Neural progenitor cell (in vitro differentiated cells): ENCODE measurements at regions not wholly inside any gene's neighbourhood (a gene's known extent, or its start where the extent isn't known, plus 50 kb on each side); places are given as distances from the start of the nearest gene placed in this dataset.
A peak's percentile ranks its signal among the peaks of the same experiment; 100 is the strongest.

Source experiments
- DNase-seq: peaks from one replicate; pipeline ENCODE4 v3.0.0-alpha.2; 2016; ENCODE audit warnings: low spot score
- H2AFZ ChIP-seq: fragments of 200-600 bp; sonication (generic); replicated peaks from 2 replicates; pipeline ENCODE4 v1.6.1; 2016; ENCODE audit warnings: antibody characterized with exemption
- H3F3A ChIP-seq: fragments of 200-600 bp; sonication (generic); 2 replicates; pipeline ENCODE4 v1.6.1; 2016; ENCODE audit warnings: antibody characterized with exemption, low read depth
- H3K27ac ChIP-seq: fragments of 200-600 bp; sonication (generic); 2 replicates; pipeline ENCODE4 v1.5.1; 2016; ENCODE audit warnings: mild to moderate bottlenecking
- H3K27me3 ChIP-seq: fragments of 200-600 bp; sonication (generic); 2 replicates; pipeline ENCODE4 v1.6.1; 2016; ENCODE audit warnings: mild to moderate bottlenecking, moderate library complexity
- H3K36me3 ChIP-seq: fragments of 200-600 bp; sonication (generic); 2 replicates; pipeline ENCODE4 v1.5.1; 2016
- H3K4me1 ChIP-seq: fragments of 200-600 bp; sonication (generic); 2 replicates; pipeline ENCODE4 v1.6.1; 2016; ENCODE audit warnings: mixed run types
- H3K4me2 ChIP-seq: fragments of 200-600 bp; sonication (generic); 2 replicates; pipeline ENCODE4 v1.6.1; 2016
- H3K4me3 ChIP-seq: fragments of 200-600 bp; sonication (generic); 2 replicates; pipeline ENCODE4 v1.5.1; 2016
- H3K79me2 ChIP-seq: fragments of 200-600 bp; sonication (generic); 2 replicates; pipeline ENCODE4 v1.6.1; 2016; ENCODE audit warnings: low read depth
- H3K9ac ChIP-seq: fragments of 200-600 bp; sonication (generic); 2 replicates; pipeline ENCODE4 v1.6.1; 2016
- H3K9me3 ChIP-seq: fragments of 200-600 bp; sonication (generic); 2 replicates; pipeline ENCODE4 v1.5.1; 2016; ENCODE audit warnings: low read depth
- H4K20me1 ChIP-seq: fragments of 200-600 bp; sonication (generic); 2 replicates; pipeline ENCODE4 v1.6.1; 2016; ENCODE audit warnings: low read depth
- H3K27ac Mint-ChIP-seq: 3 replicates; pipeline ENCODE4 v1.8.0; 2021; ENCODE audit warnings: mixed read lengths
- H3K27me3 Mint-ChIP-seq: 2 replicates; pipeline ENCODE4 v1.8.0; 2022; ENCODE audit warnings: low read depth, mild to moderate bottlenecking, inconsistent platforms, moderate library complexity, mixed read lengths; ENCODE audit not compliant: insufficient read depth
- H3K36me3 Mint-ChIP-seq: 3 replicates; pipeline ENCODE4 v1.8.0; 2021; ENCODE audit warnings: mixed read lengths
- H3K4me1 Mint-ChIP-seq: 3 replicates; pipeline ENCODE4 v1.8.0; 2021; ENCODE audit warnings: mixed read lengths
- H3K4me3 Mint-ChIP-seq: 3 replicates; pipeline ENCODE4 v1.8.0; 2021; ENCODE audit warnings: mild to moderate bottlenecking, moderate library complexity, mixed read lengths
- H3K9me3 Mint-ChIP-seq: 3 replicates; pipeline ENCODE4 v1.8.0; 2020; ENCODE audit warnings: mixed read lengths
- CTCF ChIP-seq: fragments of 200-600 bp; sonication (generic); IDR thresholded peaks from 2 replicates; pipeline ENCODE4 v1.5.1; 2017; ENCODE audit warnings: antibody characterized with exemption, mild to moderate bottlenecking
- EZH2 ChIP-seq: fragments of 200-600 bp; sonication (generic); IDR thresholded peaks from 2 replicates; pipeline ENCODE4 v1.6.1; 2017; ENCODE audit warnings: antibody characterized with exemption, mild to moderate bottlenecking, moderate library complexity
- EZH2phosphoT487 ChIP-seq: fragments of 200-600 bp; sonication (generic); IDR thresholded peaks from 2 replicates; pipeline ENCODE4 v1.6.1; 2017; ENCODE audit warnings: antibody characterized with exemption

GRCh38 chr18:61079714-61080113, 253.5 kb upstream of the CDH20 start:
- no peaks in the 10 kb centered on the region for H3K9me3 ChIP-seq
- no peaks in the 10 kb centered on the region for H3K79me2 ChIP-seq
- DNase-seq: no peak
- H3K36me3 Mint-ChIP-seq: no peaks in the 10 kb centered on the region
- no peak overlapping the region for H3K27ac Mint-ChIP-seq
- H3K9me3 Mint-ChIP-seq: no peaks in the 10 kb centered on the region
- peaks cover 2% of the 10 kb centered on the region for H3K4me1 Mint-ChIP-seq
- peak overlapping the region; percentile 14 for H2AFZ ChIP-seq
- TF ChIP-seq EZH2phosphoT487 (no peak), CTCF (no peak), EZH2 (no peak)
- H3K36me3 ChIP-seq: no peaks in the 10 kb centered on the region
- no peaks in the 10 kb centered on the region for H3F3A ChIP-seq
- H3K27me3 Mint-ChIP-seq: no peaks in the 10 kb centered on the region
- H3K4me1 ChIP-seq: no peaks in the 10 kb centered on the region
- H4K20me1 ChIP-seq: no peaks in the 10 kb centered on the region
- H3K4me2 ChIP-seq: no peak overlapping the region
- H3K4me3 Mint-ChIP-seq: no peak overlapping the region
- no peaks in the 10 kb centered on the region for H3K27me3 ChIP-seq
- no peak overlapping the region for H3K9ac ChIP-seq
- no peak overlapping the region for H3K27ac ChIP-seq
- H3K4me3 ChIP-seq: no peak overlapping the region

GRCh38 chr18:61080954-61081528, 252.2 kb upstream of the CDH20 start:
- H3K9ac ChIP-seq: no peak overlapping the region
- Mint-ChIP-seq H3K4me1 (peaks cover 2% of the 10 kb centered on the region), H3K4me3 (no peak overlapping the region), H3K27me3 (no peaks in the 10 kb centered on the region), H3K36me3 (no peaks in the 10 kb centered on the region), H3K27ac (no peak overlapping the region), H3K9me3 (no peaks in the 10 kb centered on the region)
- H3K36me3 ChIP-seq: no peaks in the 10 kb centered on the region
- no peak overlapping the region for H3K27ac ChIP-seq
- no peaks in the 10 kb centered on the region for H3K27me3 ChIP-seq
- no peaks in the 10 kb centered on the region for H4K20me1 ChIP-seq
- no peaks in the 10 kb centered on the region for H3K9me3 ChIP-seq
- no peak overlapping the region for H3K4me2 ChIP-seq
- H3K4me3 ChIP-seq: no peak overlapping the region
- no peaks in the 10 kb centered on the region for H3K79me2 ChIP-seq
- TF ChIP-seq EZH2phosphoT487 (no peak), EZH2 (no peak), CTCF (no peak)
- H3F3A ChIP-seq: no peaks in the 10 kb centered on the region
- no peaks in the 10 kb centered on the region for H3K4me1 ChIP-seq
- no peak for DNase-seq
- no peak overlapping the region for H2AFZ ChIP-seq

- no peaks in the 10 kb centered on the region for H3K4me1 ChIP-seq
- no peak overlapping the region for H3K27ac ChIP-seq
- H3K27me3 Mint-ChIP-seq: peaks cover 3% of the 10 kb centered on the region
- no peak overlapping the region for H3K4me2 ChIP-seq
- no peaks in the 10 kb centered on the region for H3K79me2 ChIP-seq
- H4K20me1 ChIP-seq: no peaks in the 10 kb centered on the region
- H3K4me3 ChIP-seq: no peak overlapping the region
- no peak overlapping the region for H3K27ac Mint-ChIP-seq
- H3K36me3 Mint-ChIP-seq: no peaks in the 10 kb centered on the region
- peaks cover 4% of the 10 kb centered on the region for H3K4me1 Mint-ChIP-seq
- H3K36me3 ChIP-seq: no peaks in the 10 kb centered on the region
- H3K9me3 Mint-ChIP-seq: no peaks in the 10 kb centered on the region
- TF ChIP-seq CTCF: no peak
- no peak for TF ChIP-seq EZH2
- no peak for TF ChIP-seq EZH2phosphoT487
- H3K9ac ChIP-seq: no peak overlapping the region
- no peak for DNase-seq
- no peaks in the 10 kb centered on the region for H3K9me3 ChIP-seq
- H3K4me3 Mint-ChIP-seq: no peak overlapping the region
- no peaks in the 10 kb centered on the region for H3F3A ChIP-seq
- H3K27me3 ChIP-seq: no peaks in the 10 kb centered on the region
- H2AFZ ChIP-seq: no peak overlapping the region
These were observed 250.1 kb upstream of the CDH20 start for GRCh38 chr18:61082976-61083630.
